ENCODE measurements at regions not wholly inside any gene's neighbourhood (a gene's known extent, or its start where the extent isn't known, plus 50 kb on each side); places are given as distances from the start of the nearest gene placed in this dataset.

DNA sequence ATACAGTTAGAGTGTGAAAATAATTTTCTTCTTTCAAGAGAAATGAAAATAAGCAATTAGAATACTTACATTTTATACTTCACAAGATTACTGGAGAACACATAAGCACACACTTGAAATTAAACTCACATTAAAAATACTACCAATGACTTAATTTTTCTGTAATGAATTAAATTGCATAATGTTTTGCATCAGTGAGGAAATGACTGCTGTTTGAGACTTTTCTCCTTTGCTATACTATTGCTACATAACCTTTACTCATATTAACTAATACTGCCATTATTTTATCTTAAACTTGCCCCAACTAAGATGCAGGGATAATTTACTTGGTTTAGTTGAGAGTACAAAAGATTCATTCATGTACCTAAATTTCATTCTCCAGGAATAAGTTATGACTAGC, 590.9 kb downstream of the ARAP2 start (continued):
- TF ChIP-seq, protein P1, sequence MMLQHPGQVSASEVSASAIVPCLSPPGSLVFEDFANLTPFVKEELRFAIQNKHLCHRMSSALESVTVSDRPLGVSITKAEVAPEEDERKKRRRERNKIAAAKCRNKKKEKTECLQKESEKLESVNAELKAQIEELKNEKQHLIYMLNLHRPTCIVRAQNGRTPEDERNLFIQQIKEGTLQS (IDR thresholded peaks at IDR 0.05): no peak

DNA sequence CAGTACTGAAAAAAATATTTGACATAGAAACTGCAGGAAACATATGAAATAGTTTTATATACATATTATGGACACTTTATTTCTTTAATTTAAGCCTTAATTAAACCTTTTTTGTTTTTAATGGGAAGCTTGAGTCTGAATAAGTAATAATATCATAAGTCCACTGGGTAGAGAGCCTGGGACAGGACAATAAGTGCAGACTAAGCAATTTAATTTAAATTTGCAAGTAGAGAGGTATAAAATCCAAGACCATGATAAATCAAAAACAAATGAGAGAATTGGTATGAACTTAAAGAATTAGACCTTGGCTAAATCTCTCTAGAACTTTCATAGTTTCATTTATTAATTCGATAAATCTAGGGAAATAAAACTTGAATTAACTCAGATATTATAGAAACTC, 571.2 kb downstream of the ARAP2 start:
- H2AFZ ChIP-seq (ENCODE audit: low read depth, low read length, poor library complexity, severe bottlenecking): no peak overlapping the region
- DNase-seq (ENCODE audit: low read depth, low spot score): no peak
- POLR2A ChIA-PET: no interaction called here
- no peaks in the 10 kb centered on the region for H3K9me3 ChIP-seq (ENCODE audit: control insufficient read depth in 1 of 2, insufficient read depth in 1 of 2, low read depth in 1 of 2, low read length in 2 of 2)
- BruUV-seq (replicated peaks): no TSS peak
- ATAC-seq: no peak
- no peaks in the 10 kb centered on the region for H3K27me3 ChIP-seq (ENCODE audit: insufficient read depth, low read length)
- no peaks in the 10 kb centered on the region for H3K9me2 ChIP-seq (ENCODE audit: insufficient read depth)
- no peaks in the 10 kb centered on the region for H3K36me3 ChIP-seq (ENCODE audit: control insufficient read depth in 1 of 2, insufficient read depth in 2 of 2, low read length in 2 of 2)
- RAD21 ChIA-PET (ENCODE audit: low non-redundant PET in 1 of 2, low total read pairs in 2 of 2, uncharacterized antibody in 2 of 2, unreplicated experiment in 2 of 2): no interaction called here
- no peak overlapping the region for H3K4me2 ChIP-seq (ENCODE audit: low read length)
- no peak overlapping the region for H3K9ac ChIP-seq (ENCODE audit: low read length)
- no peak overlapping the region for H3K4me3 ChIP-seq (replicated peaks in 1 of 2; ENCODE audit: low read depth in 1 of 2, low read length in 2 of 2)
- intact Hi-C loops (cut with micrococcal nuclease): no loop called here
- H3K4me1 ChIP-seq (ENCODE audit: control insufficient read depth in 1 of 2, insufficient read depth in 2 of 2, low read length in 2 of 2): no peaks in the 10 kb centered on the region
- H3K27ac ChIP-seq (ENCODE audit: low read depth, low read length): no peak overlapping the region
- TF ChIP-seq YY1 (IDR thresholded peaks at IDR 0.05; ENCODE audit: extremely low read depth, insufficient replicate concordance, low read depth, low read length) (no peak), POLR2AphosphoS5 (IDR thresholded peaks at IDR 0.05; ENCODE audit: low read depth, low read length) (no peak), POLR2A (IDR thresholded peaks at IDR 0.05; ENCODE audit: borderline replicate concordance, extremely low read depth, insufficient read depth, insufficient read length) (no peak), CEBPB (IDR thresholded peaks at IDR 0.05; ENCODE audit: low read depth) (no peak), EGR1 (IDR thresholded peaks at IDR 0.05; ENCODE audit: low read depth) (no peak), SP1 (IDR thresholded peaks at IDR 0.05; ENCODE audit: low read depth) (no peak), EZH2 (IDR thresholded peaks at IDR 0.05) (no peak), JUND (IDR thresholded peaks at IDR 0.05) (no peak)
- TF ChIP-seq, protein P1 (IDR thresholded peaks at IDR 0.05): no peak
- TF ChIP-seq, protein P2, sequence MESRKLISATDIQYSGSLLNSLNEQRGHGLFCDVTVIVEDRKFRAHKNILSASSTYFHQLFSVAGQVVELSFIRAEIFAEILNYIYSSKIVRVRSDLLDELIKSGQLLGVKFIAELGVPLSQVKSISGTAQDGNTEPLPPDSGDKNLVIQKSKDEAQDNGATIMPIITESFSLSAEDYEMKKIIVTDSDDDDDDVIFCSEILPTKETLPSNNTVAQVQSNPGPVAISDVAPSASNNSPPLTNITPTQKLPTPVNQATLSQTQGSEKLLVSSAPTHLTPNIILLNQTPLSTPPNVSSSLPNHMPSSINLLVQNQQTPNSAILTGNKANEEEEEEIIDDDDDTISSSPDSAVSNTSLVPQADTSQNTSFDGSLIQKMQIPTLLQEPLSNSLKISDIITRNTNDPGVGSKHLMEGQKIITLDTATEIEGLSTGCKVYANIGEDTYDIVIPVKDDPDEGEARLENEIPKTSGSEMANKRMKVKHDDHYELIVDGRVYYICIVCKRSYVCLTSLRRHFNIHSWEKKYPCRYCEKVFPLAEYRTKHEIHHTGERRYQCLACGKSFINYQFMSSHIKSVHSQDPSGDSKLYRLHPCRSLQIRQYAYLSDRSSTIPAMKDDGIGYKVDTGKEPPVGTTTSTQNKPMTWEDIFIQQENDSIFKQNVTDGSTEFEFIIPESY (IDR thresholded peaks at IDR 0.05; ENCODE audit: extremely low read depth, insufficient replicate concordance, low read length): no peak
- CTCF ChIA-PET: no interaction called here
- no peaks in the 10 kb centered on the region for H4K20me1 ChIP-seq (ENCODE audit: insufficient read depth)
- no peaks in the 10 kb centered on the region for H3K79me2 ChIP-seq (ENCODE audit: insufficient read depth, low read length)

Measured in HCT116 (cell line).